IPS DF 6.9 (cell line): ENCODE measurements at regions not wholly inside any gene's neighbourhood (a gene's known extent, or its start where the extent isn't known, plus 50 kb on each side); places are given as distances from the start of the nearest gene placed in this dataset.

ENCODE experiments used
- DNase-seq: peaks from one replicate; pipeline ENCODE4 v3.0.0-alpha.2; 2013; ENCODE audit warnings: low read depth, low spot score
- H3K27ac ChIP-seq: one replicate; pipeline ENCODE4 v1.5.1; 2013; ENCODE audit warnings: low read length, control low read depth
- H3K27me3 ChIP-seq: 2 replicates; pipeline ENCODE4 v1.6.1; 2013; ENCODE audit warnings: mild to moderate bottlenecking, low read length; ENCODE audit not compliant: control insufficient read depth, insufficient read depth
- H3K36me3 ChIP-seq: 2 replicates; pipeline ENCODE4 v1.6.1; 2013; ENCODE audit warnings: low read length; ENCODE audit not compliant: control insufficient read depth, insufficient read depth
- H3K4me1 ChIP-seq: 2 replicates; pipeline ENCODE4 v1.6.1; 2013; ENCODE audit warnings: low read length; ENCODE audit not compliant: control insufficient read depth, insufficient read depth
- H3K4me3 ChIP-seq: 2 replicates; pipeline ENCODE4 v1.5.1; 2013; ENCODE audit warnings: mild to moderate bottlenecking, low read length
- H3K9me3 ChIP-seq: 2 replicates; pipeline ENCODE4 v1.6.1; 2013; ENCODE audit warnings: low read length, inconsistent platforms; ENCODE audit not compliant: control insufficient read depth, insufficient read depth
- WGBS: extraction: QIAGEN DNeasy Blood & Tissue Kit; methylation state at CpG from one replicate; pipeline ENCODE4 v1.1.7; 2013; ENCODE audit warnings: mixed read lengths, missing lambda C conversion rate; ENCODE audit not compliant: insufficient read length, insufficient coverage; 5-methylcytosine and 5-hydroxymethylcytosine counted together

DNA sequence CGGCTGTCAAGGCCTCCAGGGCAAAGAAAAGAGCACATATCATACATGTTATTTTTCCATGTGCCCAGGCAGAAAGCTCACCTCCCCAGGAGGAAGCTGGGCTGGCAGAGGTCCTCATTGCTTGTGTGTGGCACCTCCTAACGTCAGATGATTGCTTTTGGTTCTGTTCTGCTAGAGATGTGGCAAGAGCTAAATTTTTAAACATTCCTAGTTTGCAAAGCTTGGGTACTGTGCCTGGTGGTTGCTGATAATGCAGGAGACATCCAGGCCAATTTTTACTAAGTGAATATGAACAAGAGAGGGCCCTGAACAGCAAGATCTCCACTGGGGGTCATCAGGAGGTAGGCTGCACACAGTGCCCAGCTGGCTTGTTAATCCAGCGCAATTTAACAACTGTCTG, 93.9 kb downstream of the TBX19 start:
- Histone ChIP-seq H3K4me3 (no peak overlapping the region), H3K36me3 (no peaks in the 10 kb centered on the region), H3K9me3 (no peaks in the 10 kb centered on the region), H3K27me3 (no peaks in the 10 kb centered on the region), H3K27ac (no peak overlapping the region), H3K4me1 (no peaks in the 10 kb centered on the region)
- WGBS, result no CpG with 5 or more reads among the region's 3 CpGs
- DNase-seq, result no peak

DNA sequence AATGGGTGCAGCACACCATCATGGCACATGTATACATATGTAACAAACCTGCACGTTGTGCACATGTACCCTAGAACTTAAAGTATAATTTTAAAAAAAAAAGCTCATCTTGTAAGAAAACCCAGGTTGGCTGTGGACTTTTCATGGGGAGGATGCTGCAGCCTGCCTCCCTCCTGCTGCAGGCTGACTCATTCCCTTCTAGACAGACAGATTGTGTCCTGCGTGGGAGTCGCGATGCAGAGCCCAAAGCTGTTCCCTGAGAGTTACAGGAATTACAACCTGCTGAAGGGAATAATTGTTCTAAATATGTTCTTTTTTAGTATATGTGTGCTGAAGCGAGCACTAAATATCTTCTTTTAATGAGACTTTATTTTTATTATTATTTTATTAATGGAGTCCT, 93.2 kb downstream of the TBX19 start:
- Histone ChIP-seq H3K36me3 (no peaks in the 10 kb centered on the region), H3K27ac (no peak overlapping the region), H3K4me3 (no peak overlapping the region), H3K4me1 (no peaks in the 10 kb centered on the region), H3K9me3 (no peaks in the 10 kb centered on the region), H3K27me3 (no peaks in the 10 kb centered on the region)
- DNase-seq, result no peak
- WGBS, result no CpG with 5 or more reads among the region's 5 CpGs

DNA sequence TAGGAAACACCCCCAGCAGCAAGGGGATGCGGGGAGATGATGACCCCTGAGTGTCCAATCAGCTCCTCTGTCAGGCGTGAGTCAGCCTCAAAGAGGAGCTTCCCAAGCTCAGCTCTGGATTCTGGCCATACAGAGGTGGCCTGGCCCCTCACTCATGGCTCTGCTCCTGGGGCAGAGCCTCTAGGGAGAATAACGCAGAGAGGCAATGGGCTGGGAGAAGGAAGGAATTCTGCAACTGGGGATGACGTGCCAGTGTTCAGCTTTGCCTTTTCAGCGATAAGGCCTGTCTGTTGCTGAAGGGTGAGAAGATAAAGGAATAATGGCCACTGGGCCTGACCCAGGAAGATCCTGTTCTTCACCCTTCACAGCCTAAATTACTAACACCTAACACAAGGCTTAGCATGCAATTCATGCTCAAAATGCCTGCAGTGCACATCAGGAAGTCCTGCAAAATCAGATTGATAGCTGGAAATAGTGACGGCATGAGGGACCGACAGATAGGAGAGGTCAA, 92.2 kb downstream of the TBX19 start:
- Histone ChIP-seq H3K27ac (no peak overlapping the region), H3K9me3 (no peaks in the 10 kb centered on the region), H3K4me3 (no peak overlapping the region), H3K36me3 (no peaks in the 10 kb centered on the region), H3K4me1 (no peaks in the 10 kb centered on the region; the same call in 1 of the 2 replicates), H3K27me3 (no peaks in the 10 kb centered on the region)
- DNase-seq, result no peak
- no CpG with 5 or more reads among the region's 7 CpGs for WGBS

DNA sequence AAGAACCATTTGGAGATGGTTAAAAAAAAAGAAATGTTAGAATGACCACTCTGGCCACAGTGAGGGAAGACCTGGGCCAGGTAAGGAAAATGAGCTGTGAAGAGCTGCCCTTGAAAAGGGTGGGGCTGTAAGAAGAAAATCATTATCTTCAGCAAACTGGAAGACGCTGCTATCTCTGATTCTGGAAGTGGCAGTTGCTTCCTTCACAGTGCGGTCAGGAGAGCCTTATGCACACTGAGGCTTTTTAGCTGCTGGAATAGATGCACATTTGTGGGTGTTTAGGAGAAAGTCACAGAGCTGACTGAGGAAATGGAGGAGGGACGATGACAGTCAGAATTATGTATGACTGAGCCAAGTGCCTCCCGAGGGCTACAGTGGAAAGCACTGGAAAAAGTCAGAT, 91.6 kb downstream of the TBX19 start:
- H3K27me3 ChIP-seq, result no peaks in the 10 kb centered on the region
- no peak overlapping the region for H3K27ac ChIP-seq
- no peak for DNase-seq
- H3K36me3 ChIP-seq, result no peaks in the 10 kb centered on the region
- H3K9me3 ChIP-seq, result no peaks in the 10 kb centered on the region
- no peaks in the 10 kb centered on the region; the same call in 1 of the 2 replicates for H3K4me1 ChIP-seq
- H3K4me3 ChIP-seq, result no peak overlapping the region
- no CpG with 5 or more reads among the region's 4 CpGs for WGBS

DNA sequence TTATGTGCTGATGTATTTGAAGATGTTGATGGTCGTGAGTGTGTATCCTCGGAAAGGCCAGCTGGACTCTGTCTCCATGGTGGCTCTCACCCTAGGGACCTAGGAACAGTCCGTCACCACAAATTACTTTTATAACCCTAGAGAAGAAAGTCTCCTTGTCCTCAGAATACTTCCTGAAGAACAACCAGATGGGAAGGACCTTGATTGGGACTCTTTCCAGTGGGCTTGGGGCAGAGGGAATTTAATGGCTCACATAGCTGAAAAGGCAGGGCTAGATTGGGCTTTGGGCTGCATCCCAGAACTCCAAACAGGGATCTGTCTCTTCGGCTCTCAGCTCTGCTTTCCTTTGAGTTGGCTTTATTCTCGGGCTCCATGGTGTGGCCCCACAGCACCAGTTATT, 90.8 kb downstream of the TBX19 start:
- Histone ChIP-seq H3K4me3 (no peak overlapping the region), H3K9me3 (no peaks in the 10 kb centered on the region), H3K27ac (no peak overlapping the region), H3K4me1 (no peaks in the 10 kb centered on the region; the same call in 1 of the 2 replicates), H3K27me3 (no peaks in the 10 kb centered on the region), H3K36me3 (no peaks in the 10 kb centered on the region)
- no CpG with 5 or more reads among the region's 5 CpGs for WGBS
- no peak for DNase-seq

DNA sequence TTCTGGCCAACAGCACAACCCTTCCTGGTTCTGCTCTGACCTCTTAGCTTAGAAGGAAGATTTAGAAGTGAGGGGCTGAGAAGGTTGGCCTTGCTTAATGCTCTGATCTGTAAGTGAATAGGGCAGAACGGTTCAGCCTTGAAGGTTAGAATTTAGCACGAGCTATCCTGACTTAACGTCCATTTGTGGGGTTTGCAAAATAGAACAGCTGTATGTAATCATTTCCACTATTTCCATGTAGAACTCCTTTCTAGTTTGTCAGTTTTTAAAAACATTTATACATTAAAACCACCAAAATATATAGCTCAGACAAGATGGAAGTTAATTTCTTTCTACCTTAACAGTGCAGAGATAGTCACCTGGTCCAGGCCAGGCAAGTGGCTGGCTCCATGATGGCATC, 89.9 kb downstream of the TBX19 start:
- H3K27me3 ChIP-seq, result no peaks in the 10 kb centered on the region
- H3K4me1 ChIP-seq, result no peaks in the 10 kb centered on the region; the same call in 1 of the 2 replicates
- no peak overlapping the region for H3K4me3 ChIP-seq
- H3K27ac ChIP-seq, result no peak overlapping the region
- no peaks in the 10 kb centered on the region for H3K36me3 ChIP-seq
- no peak for DNase-seq
- no CpG with 5 or more reads among the region's 3 CpGs for WGBS
- no peaks in the 10 kb centered on the region for H3K9me3 ChIP-seq

DNA sequence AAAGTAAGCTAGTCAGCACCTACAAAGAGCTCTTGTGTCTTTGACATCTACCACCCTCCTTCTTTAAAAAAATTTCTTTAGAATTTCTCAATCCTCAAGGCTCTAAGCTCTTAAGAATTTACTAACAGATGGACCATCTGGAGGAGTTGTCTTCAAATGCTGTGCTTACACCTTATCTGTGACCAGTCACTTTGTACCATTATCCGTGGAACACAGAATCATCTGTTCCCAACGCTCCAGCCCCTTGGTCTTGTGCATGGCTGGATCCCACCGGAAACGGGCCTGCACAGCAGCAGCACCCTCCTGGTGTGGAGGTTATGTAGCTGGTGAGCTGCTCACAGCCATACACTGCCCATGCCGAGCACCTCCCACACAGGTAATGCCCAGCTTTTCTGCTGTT, 89.0 kb downstream of the TBX19 start:
- H3K36me3 ChIP-seq, result no peaks in the 10 kb centered on the region
- H3K4me3 ChIP-seq, result no peak overlapping the region; the same call in 1 of the 2 replicates
- H3K27me3 ChIP-seq, result no peaks in the 10 kb centered on the region
- no peak for DNase-seq
- no peak overlapping the region for H3K27ac ChIP-seq
- no CpG with 5 or more reads among the region's 5 CpGs for WGBS
- H3K9me3 ChIP-seq, result no peaks in the 10 kb centered on the region
- no peaks in the 10 kb centered on the region; the same call in 1 of the 2 replicates for H3K4me1 ChIP-seq

DNA sequence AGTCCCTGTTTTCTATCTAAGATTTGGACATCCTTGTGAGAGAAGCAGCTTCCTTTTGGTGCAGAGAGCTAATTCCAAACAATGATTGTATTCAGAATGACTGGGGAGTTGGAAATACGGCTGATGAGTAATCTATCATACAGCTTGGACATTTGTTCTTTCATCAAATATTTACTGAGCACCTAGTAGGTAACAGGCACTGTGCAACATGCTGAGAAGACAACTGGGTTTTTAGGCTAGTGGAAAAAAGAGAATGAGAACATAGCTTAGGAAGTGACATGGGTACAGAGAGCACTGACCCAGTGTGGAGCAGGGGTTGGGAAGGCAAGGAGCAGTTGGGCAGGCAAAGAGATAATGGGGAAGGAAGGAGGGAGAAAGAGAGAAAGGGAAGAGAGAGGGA, 87.5 kb downstream of the TBX19 start:
- Histone ChIP-seq H3K9me3 (no peaks in the 10 kb centered on the region), H3K4me3 (no peak overlapping the region), H3K27ac (no peak overlapping the region), H3K36me3 (no peaks in the 10 kb centered on the region), H3K4me1 (no peaks in the 10 kb centered on the region; the same call in 1 of the 2 replicates), H3K27me3 (no peaks in the 10 kb centered on the region)
- WGBS, result no CpG with 5 or more reads among the region's 1 CpG
- no peak for DNase-seq

DNA sequence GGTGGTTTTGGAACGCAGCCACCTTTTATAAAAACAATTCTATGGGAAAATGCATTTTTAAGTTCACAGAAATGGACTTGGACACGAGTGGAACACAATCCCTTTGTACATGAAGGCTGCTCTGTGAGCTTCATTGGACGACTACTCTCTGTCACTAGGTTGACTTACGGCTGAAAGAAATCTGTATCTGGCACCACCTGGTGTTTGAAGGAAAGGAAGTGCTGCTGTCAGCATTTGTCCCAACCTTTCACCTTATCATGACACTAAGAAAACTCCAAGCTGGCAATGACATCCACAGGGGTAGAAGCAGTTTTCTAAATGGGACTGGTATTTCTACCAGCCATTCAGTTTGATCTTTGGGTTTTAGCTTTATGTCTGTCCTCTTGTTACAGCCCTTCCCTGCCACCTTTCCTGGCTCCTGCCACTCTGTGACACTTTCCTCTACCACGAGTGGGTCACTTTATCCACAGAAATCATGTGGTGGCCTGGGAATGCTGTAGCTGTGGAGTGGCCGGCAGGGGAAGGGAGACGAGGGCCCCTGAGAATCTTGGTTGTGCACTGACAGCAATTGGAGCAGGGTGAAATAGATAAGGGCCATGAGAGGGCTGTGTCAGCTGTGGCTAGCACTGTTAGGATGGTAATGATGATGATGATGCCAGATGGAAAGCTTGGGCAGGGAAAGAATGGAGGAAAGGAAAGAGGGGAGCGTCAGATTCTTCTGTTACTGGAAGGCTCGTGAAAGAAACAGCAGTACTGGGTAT, 85.2 kb downstream of the TBX19 start:
- H3K4me3 ChIP-seq, result no peak overlapping the region
- no peaks in the 10 kb centered on the region for H3K9me3 ChIP-seq
- H3K27me3 ChIP-seq, result no peaks in the 10 kb centered on the region
- H3K4me1 ChIP-seq, result no peaks in the 10 kb centered on the region; the same call in 1 of the 2 replicates
- DNase-seq, result no peak
- H3K36me3 ChIP-seq, result no peaks in the 10 kb centered on the region
- WGBS, result no CpG with 5 or more reads among the region's 9 CpGs
- H3K27ac ChIP-seq, result no peak overlapping the region
